GM23338 (cell line): ENCODE measurements at regions not wholly inside any gene's neighbourhood (a gene's known extent, or its start where the extent isn't known, plus 50 kb on each side); places are given as distances from the start of the nearest gene placed in this dataset.

Experiments used
- ATAC-seq: fragments of 200-7000 bp; cut with Tn5 transposase; 3 replicates; pipeline ENCODE4 v1.9.1; 2020
- DNase-seq: peaks from one replicate; pipeline ENCODE4 v3.0.0-alpha.2; 2015; ENCODE audit warnings: low spot score
- H2AFZ ChIP-seq: fragments of 200-600 bp; sonication (generic); 2 replicates; pipeline ENCODE4 v1.8.0; 2016; ENCODE audit warnings: antibody characterized with exemption, mild to moderate bottlenecking, moderate library complexity
- H3F3A ChIP-seq: fragments of 200-600 bp; sonication (generic); replicated peaks from 2 replicates; pipeline ENCODE4 v1.8.0; 2017; ENCODE audit warnings: antibody characterized with exemption, mixed run types, low read depth
- H3K27ac ChIP-seq: fragments of 200-600 bp; sonication (generic); 2 replicates; pipeline ENCODE4 v1.6.1; 2016; ENCODE audit warnings: low read depth
- H3K27me3 ChIP-seq: fragments of 200-600 bp; sonication (generic); 2 replicates; pipeline ENCODE4 v1.8.0; 2016; ENCODE audit warnings: mild to moderate bottlenecking, mixed run types, moderate library complexity; ENCODE audit not compliant: insufficient read depth
- H3K36me3 ChIP-seq: fragments of 200-600 bp; sonication (generic); 2 replicates; pipeline ENCODE4 v1.8.0; 2016; ENCODE audit warnings: mild to moderate bottlenecking; ENCODE audit not compliant: insufficient read depth
- H3K4me1 ChIP-seq: fragments of 200-600 bp; sonication (generic); 2 replicates; pipeline ENCODE4 v1.8.0; 2016; ENCODE audit warnings: mild to moderate bottlenecking, moderate library complexity; ENCODE audit not compliant: insufficient read depth
- H3K4me2 ChIP-seq: fragments of 200-600 bp; sonication (generic); 2 replicates; pipeline ENCODE4 v1.7.1; 2017; ENCODE audit warnings: mixed run types
- H3K4me3 ChIP-seq: fragments of 200-600 bp; sonication (generic); 2 replicates; pipeline ENCODE4 v1.6.1; 2016; ENCODE audit warnings: mixed run types
- H3K79me2 ChIP-seq: fragments of 200-600 bp; sonication (generic); replicated peaks from 2 replicates; pipeline ENCODE4 v1.8.0; 2017; ENCODE audit warnings: mild to moderate bottlenecking; ENCODE audit not compliant: insufficient read depth
- H3K9me2 ChIP-seq: fragments of 200-600 bp; sonication (generic); 2 replicates; pipeline ENCODE4 v1.8.0; 2017; ENCODE audit not compliant: insufficient read depth
- H4K20me1 ChIP-seq: fragments of 200-600 bp; sonication (generic); replicated peaks from 2 replicates; pipeline ENCODE4 v1.8.0; 2017; ENCODE audit warnings: mild to moderate bottlenecking; ENCODE audit not compliant: insufficient read depth
- H3K27ac Mint-ChIP-seq: 2 replicates; pipeline ENCODE4 v1.8.0; 2020; ENCODE audit warnings: inconsistent platforms, mild to moderate bottlenecking, moderate library complexity, mixed read lengths
- H3K27me3 Mint-ChIP-seq: 3 replicates; pipeline ENCODE4 v1.8.0; 2022; ENCODE audit warnings: low read depth, mild to moderate bottlenecking, moderate library complexity, mixed read lengths, inconsistent platforms; ENCODE audit not compliant: insufficient read depth, poor library complexity
- H3K36me3 Mint-ChIP-seq: 3 replicates; pipeline ENCODE4 v1.8.0; 2021; ENCODE audit warnings: low read depth, mild to moderate bottlenecking, inconsistent platforms, moderate library complexity, mixed read lengths
- H3K4me1 Mint-ChIP-seq: 3 replicates; pipeline ENCODE4 v1.8.0; 2020; ENCODE audit warnings: mild to moderate bottlenecking, inconsistent platforms, mixed read lengths
- H3K4me3 Mint-ChIP-seq: 3 replicates; pipeline ENCODE4 v1.8.0; 2021; ENCODE audit warnings: moderate library complexity, mild to moderate bottlenecking, inconsistent platforms, mixed read lengths
- H3K9me3 Mint-ChIP-seq: 3 replicates; pipeline ENCODE4 v1.8.0; 2020; ENCODE audit warnings: moderate library complexity, mild to moderate bottlenecking, inconsistent platforms, mixed read lengths
- CREB1 ChIP-seq: fragments of 250-450 bp; sonication (Bioruptor Pico); IDR thresholded peaks from 2 replicates; pipeline ENCODE4 v1.5.0; 2020; ENCODE audit warnings: low read depth, mild to moderate bottlenecking, moderate library complexity
- EZH2 ChIP-seq: fragments of 200-600 bp; sonication (generic); IDR thresholded peaks from one replicate; pipeline ENCODE4 v1.8.0; 2017; ENCODE audit warnings: antibody characterized with exemption, mild to moderate bottlenecking, low read depth; ENCODE audit not compliant: unreplicated experiment
- EZH2phosphoT487 ChIP-seq: fragments of 200-600 bp; sonication (generic); IDR thresholded peaks from one replicate; pipeline ENCODE4 v1.8.1; 2018; ENCODE audit warnings: antibody characterized with exemption; ENCODE audit not compliant: unreplicated experiment
- JUNB ChIP-seq: IDR thresholded peaks from one replicate; pipeline ENCODE4 v1.6.1; 2016; ENCODE audit warnings: antibody characterized with exemption; ENCODE audit not compliant: unreplicated experiment
- NANOG ChIP-seq: IDR thresholded peaks from 2 replicates; pipeline ENCODE4 v1.6.1; 2016; ENCODE audit warnings: antibody characterized with exemption, borderline replicate concordance
- POLR2AphosphoS5 ChIP-seq: IDR thresholded peaks from 2 replicates; pipeline ENCODE4 v1.6.1; 2016; ENCODE audit warnings: antibody characterized with exemption, low read depth
- STAT1 ChIP-seq: IDR thresholded peaks from one replicate; pipeline ENCODE4 v1.6.1; 2016; ENCODE audit warnings: antibody characterized with exemption; ENCODE audit not compliant: unreplicated experiment
- ZNF114 ChIP-seq: fragments of 250-450 bp; sonication (Bioruptor Pico); IDR thresholded peaks from 2 replicates; pipeline ENCODE4 v1.5.0; 2020; ENCODE audit warnings: mild to moderate bottlenecking, moderate library complexity
- ZNF331 ChIP-seq: fragments of 250-450 bp; sonication (Bioruptor Pico); IDR thresholded peaks from 2 replicates; pipeline ENCODE4 v1.5.0; 2020; ENCODE audit warnings: low read depth, mild to moderate bottlenecking, moderate library complexity
- ZNF462 ChIP-seq: fragments of 250-450 bp; sonication (Bioruptor Pico); IDR thresholded peaks from 2 replicates; pipeline ENCODE4 v1.5.0; 2020; ENCODE audit warnings: mild to moderate bottlenecking, moderate library complexity
- TF ChIP-seq, protein P1 (sequence below), 2 experiments: fragments of 200-600 bp in 1 of 2; sonication (generic) in 1 of 2; conservative IDR thresholded peaks; 2 replicates each; pipeline versions ENCODE4 v1.5.1 to v1.6.1; 2016 to 2017; ENCODE audit warnings: antibody characterized with exemption in 2 of 2, low read depth in 2 of 2, mild to moderate bottlenecking in 2 of 2, moderate library complexity in 1 of 2
- TF ChIP-seq, protein P2 (sequence below): IDR thresholded peaks from one replicate; pipeline ENCODE4 v1.6.1; 2018; ENCODE audit warnings: antibody characterized with exemption; ENCODE audit not compliant: unreplicated experiment
- TF ChIP-seq, protein P3 (sequence below): IDR thresholded peaks from 2 replicates; pipeline ENCODE4 v1.6.1; 2016; ENCODE audit warnings: antibody characterized with exemption

- no peak for TF ChIP-seq ZNF462 (CRISPR knock-in tag)
- no peak for TF ChIP-seq POLR2AphosphoS5
- TF ChIP-seq ZNF114 (CRISPR knock-in tag), result no peak
- TF ChIP-seq EZH2, result no peak
- no peak for TF ChIP-seq JUNB
- TF ChIP-seq, protein P1, sequence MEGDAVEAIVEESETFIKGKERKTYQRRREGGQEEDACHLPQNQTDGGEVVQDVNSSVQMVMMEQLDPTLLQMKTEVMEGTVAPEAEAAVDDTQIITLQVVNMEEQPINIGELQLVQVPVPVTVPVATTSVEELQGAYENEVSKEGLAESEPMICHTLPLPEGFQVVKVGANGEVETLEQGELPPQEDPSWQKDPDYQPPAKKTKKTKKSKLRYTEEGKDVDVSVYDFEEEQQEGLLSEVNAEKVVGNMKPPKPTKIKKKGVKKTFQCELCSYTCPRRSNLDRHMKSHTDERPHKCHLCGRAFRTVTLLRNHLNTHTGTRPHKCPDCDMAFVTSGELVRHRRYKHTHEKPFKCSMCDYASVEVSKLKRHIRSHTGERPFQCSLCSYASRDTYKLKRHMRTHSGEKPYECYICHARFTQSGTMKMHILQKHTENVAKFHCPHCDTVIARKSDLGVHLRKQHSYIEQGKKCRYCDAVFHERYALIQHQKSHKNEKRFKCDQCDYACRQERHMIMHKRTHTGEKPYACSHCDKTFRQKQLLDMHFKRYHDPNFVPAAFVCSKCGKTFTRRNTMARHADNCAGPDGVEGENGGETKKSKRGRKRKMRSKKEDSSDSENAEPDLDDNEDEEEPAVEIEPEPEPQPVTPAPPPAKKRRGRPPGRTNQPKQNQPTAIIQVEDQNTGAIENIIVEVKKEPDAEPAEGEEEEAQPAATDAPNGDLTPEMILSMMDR (conservative IDR thresholded peaks at IDR 0.05; ENCODE audit: low read depth in 2 of 2), result no peak
- TF ChIP-seq CREB1 (CRISPR knock-in tag), result no peak
- no peak for TF ChIP-seq STAT1
- TF ChIP-seq, protein P2, sequence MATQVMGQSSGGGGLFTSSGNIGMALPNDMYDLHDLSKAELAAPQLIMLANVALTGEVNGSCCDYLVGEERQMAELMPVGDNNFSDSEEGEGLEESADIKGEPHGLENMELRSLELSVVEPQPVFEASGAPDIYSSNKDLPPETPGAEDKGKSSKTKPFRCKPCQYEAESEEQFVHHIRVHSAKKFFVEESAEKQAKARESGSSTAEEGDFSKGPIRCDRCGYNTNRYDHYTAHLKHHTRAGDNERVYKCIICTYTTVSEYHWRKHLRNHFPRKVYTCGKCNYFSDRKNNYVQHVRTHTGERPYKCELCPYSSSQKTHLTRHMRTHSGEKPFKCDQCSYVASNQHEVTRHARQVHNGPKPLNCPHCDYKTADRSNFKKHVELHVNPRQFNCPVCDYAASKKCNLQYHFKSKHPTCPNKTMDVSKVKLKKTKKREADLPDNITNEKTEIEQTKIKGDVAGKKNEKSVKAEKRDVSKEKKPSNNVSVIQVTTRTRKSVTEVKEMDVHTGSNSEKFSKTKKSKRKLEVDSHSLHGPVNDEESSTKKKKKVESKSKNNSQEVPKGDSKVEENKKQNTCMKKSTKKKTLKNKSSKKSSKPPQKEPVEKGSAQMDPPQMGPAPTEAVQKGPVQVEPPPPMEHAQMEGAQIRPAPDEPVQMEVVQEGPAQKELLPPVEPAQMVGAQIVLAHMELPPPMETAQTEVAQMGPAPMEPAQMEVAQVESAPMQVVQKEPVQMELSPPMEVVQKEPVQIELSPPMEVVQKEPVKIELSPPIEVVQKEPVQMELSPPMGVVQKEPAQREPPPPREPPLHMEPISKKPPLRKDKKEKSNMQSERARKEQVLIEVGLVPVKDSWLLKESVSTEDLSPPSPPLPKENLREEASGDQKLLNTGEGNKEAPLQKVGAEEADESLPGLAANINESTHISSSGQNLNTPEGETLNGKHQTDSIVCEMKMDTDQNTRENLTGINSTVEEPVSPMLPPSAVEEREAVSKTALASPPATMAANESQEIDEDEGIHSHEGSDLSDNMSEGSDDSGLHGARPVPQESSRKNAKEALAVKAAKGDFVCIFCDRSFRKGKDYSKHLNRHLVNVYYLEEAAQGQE, result no peak
- TF ChIP-seq NANOG, result no peak
- TF ChIP-seq EZH2phosphoT487, result no peak
- TF ChIP-seq, protein P3, sequence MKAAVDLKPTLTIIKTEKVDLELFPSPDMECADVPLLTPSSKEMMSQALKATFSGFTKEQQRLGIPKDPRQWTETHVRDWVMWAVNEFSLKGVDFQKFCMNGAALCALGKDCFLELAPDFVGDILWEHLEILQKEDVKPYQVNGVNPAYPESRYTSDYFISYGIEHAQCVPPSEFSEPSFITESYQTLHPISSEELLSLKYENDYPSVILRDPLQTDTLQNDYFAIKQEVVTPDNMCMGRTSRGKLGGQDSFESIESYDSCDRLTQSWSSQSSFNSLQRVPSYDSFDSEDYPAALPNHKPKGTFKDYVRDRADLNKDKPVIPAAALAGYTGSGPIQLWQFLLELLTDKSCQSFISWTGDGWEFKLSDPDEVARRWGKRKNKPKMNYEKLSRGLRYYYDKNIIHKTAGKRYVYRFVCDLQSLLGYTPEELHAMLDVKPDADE, result no peak
- no peak for TF ChIP-seq ZNF331 (CRISPR knock-in tag)
These were observed 72.1 kb upstream of the ZNF618 start for GRCh38 chr9:113803811-113804589.

More at GRCh38 chr9:113803811-113804589, 72.1 kb upstream of the ZNF618 start:
- no peaks in the 10 kb centered on the region for H4K20me1 ChIP-seq
- no peak for ATAC-seq
- H3K4me1 ChIP-seq, result no peaks in the 10 kb centered on the region
- no peak overlapping the region for H3K4me2 ChIP-seq
- peaks cover 6% of the 10 kb centered on the region for H3K27me3 Mint-ChIP-seq
- H3K36me3 Mint-ChIP-seq, result no peaks in the 10 kb centered on the region
- H3K9me3 Mint-ChIP-seq, result no peaks in the 10 kb centered on the region
- no peak overlapping the region for H3K4me3 Mint-ChIP-seq
- no peak overlapping the region for H3K4me3 ChIP-seq
- H3K9me2 ChIP-seq, result no peaks in the 10 kb centered on the region
- H3K27ac ChIP-seq, result no peak overlapping the region
- no peaks in the 10 kb centered on the region for H3F3A ChIP-seq
- no peak overlapping the region for H3K27ac Mint-ChIP-seq
- H3K79me2 ChIP-seq, result no peaks in the 10 kb centered on the region
- no peak for DNase-seq
- H3K27me3 ChIP-seq, result no peaks in the 10 kb centered on the region
- H2AFZ ChIP-seq, result no peak overlapping the region
- H3K36me3 ChIP-seq, result no peaks in the 10 kb centered on the region
- peaks cover 9% of the 10 kb centered on the region; the same call in 2 of the 3 replicates for H3K4me1 Mint-ChIP-seq
